ENCODE measurements at regions not wholly inside any gene's neighbourhood (a gene's known extent, or its start where the extent isn't known, plus 50 kb on each side); places are given as distances from the start of the nearest gene placed in this dataset.
A peak's percentile ranks its signal among the peaks of the same experiment; 100 is the strongest.

DNA sequence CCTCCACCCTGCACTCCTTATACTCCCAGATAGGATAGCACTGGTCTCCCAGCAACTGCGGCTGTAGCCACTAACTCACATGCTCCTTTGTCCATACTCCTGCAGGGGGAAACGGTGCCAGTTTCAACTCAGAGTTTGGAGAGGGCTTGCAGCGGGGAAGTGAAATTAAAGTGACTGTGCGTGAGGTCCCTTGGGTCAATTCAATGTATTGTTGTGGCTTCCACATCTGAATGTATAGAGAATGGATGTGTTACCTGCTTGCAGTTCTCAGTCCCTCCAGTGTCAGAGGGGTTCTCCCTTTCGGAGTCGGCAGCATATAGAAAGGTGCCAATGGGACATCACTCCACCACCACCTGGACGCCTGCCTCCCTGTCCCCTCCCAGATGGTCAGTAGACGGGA, 93.6 kb upstream of the CNKSR3 start:
- TF ChIP-seq CTCF (IDR thresholded peaks at IDR 0.05; ENCODE audit: extremely low read depth, low read depth, low read length) = no peak
- Histone ChIP-seq H2AFZ (ENCODE audit: low read length) (no peak overlapping the region), H4K20me1 (ENCODE audit: insufficient read depth, low read length) (no peaks in the 10 kb centered on the region), H3K9me3 (ENCODE audit: low read depth, low read length) (no peaks in the 10 kb centered on the region), H3K36me3 (ENCODE audit: insufficient read depth, low read length) (no peaks in the 10 kb centered on the region), H3K4me3 (ENCODE audit: insufficient read depth, low read length) (no peak overlapping the region), H3K4me2 (ENCODE audit: insufficient read depth, low read length) (no peak overlapping the region), H3K79me2 (ENCODE audit: insufficient read depth, low read length) (no peaks in the 10 kb centered on the region), H3K27ac (ENCODE audit: low read depth, low read length) (no peak overlapping the region), H3K4me1 (ENCODE audit: insufficient read depth, low read length) (peaks cover 11% of the 10 kb centered on the region), H3K27me3 (ENCODE audit: insufficient read depth, low read length) (peaks cover 13% of the 10 kb centered on the region)
- no peak for DNase-seq (ENCODE audit: insufficient read length, low spot score, missing footprints)

GRCh38 chr6:154605178-154605881, 94.8 kb upstream of the CNKSR3 start:
- no peak overlapping the region for H2AFZ ChIP-seq (ENCODE audit: low read length)
- no peaks in the 10 kb centered on the region for H3K36me3 ChIP-seq (ENCODE audit: insufficient read depth, low read length)
- H3K9me3 ChIP-seq (ENCODE audit: low read depth, low read length) = no peaks in the 10 kb centered on the region
- DNase-seq (ENCODE audit: insufficient read length, low spot score, missing footprints) = no peak
- no peaks in the 10 kb centered on the region for H4K20me1 ChIP-seq (ENCODE audit: insufficient read depth, low read length)
- H3K4me2 ChIP-seq (ENCODE audit: insufficient read depth, low read length) = no peak overlapping the region
- peaks cover 13% of the 10 kb centered on the region for H3K27me3 ChIP-seq (ENCODE audit: insufficient read depth, low read length)
- no peak overlapping the region for H3K4me3 ChIP-seq (ENCODE audit: insufficient read depth, low read length)
- peaks cover 11% of the 10 kb centered on the region for H3K4me1 ChIP-seq (ENCODE audit: insufficient read depth, low read length)
- no peak overlapping the region for H3K27ac ChIP-seq (ENCODE audit: low read depth, low read length)
- H3K79me2 ChIP-seq (ENCODE audit: insufficient read depth, low read length) = no peaks in the 10 kb centered on the region
- no peak for TF ChIP-seq CTCF (IDR thresholded peaks at IDR 0.05; ENCODE audit: extremely low read depth, low read depth, low read length)

DNA sequence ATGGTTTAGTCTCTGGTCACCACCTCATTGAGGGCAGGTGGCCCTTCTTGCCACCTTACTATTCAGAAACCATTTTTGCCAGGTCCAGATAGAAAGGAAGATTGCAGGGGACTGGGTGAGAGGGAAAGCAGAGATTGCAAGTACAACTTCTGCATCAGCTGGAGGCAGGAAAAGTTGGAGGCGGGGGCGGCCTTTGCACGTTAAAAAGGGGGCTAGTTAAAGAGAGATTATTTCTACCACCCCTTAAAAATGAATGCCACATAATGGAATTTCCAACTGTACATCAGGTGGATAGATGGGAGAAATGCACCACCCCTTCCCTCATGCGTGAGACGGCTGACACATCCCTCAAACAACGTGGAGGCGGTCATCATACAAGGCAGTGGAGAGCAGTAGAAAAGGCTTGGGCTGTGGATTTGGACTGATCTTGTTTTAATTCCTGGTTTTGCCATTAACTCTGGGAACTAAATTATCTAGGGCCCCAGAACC, 95.4 kb upstream of the CNKSR3 start:
- H3K36me3 ChIP-seq (ENCODE audit: insufficient read depth, low read length) = no peaks in the 10 kb centered on the region
- no peak overlapping the region for H2AFZ ChIP-seq (ENCODE audit: low read length)
- no peaks in the 10 kb centered on the region for H4K20me1 ChIP-seq (ENCODE audit: insufficient read depth, low read length)
- peak; percentile 41 for DNase-seq (ENCODE audit: insufficient read length, low spot score, missing footprints)
- peaks cover 11% of the 10 kb centered on the region for H3K4me1 ChIP-seq (ENCODE audit: insufficient read depth, low read length)
- no peaks in the 10 kb centered on the region for H3K9me3 ChIP-seq (ENCODE audit: low read depth, low read length)
- H3K27ac ChIP-seq (ENCODE audit: low read depth, low read length) = no peak overlapping the region
- no peak overlapping the region for H3K4me3 ChIP-seq (ENCODE audit: insufficient read depth, low read length)
- peaks cover 11% of the 10 kb centered on the region for H3K27me3 ChIP-seq (ENCODE audit: insufficient read depth, low read length)
- H3K79me2 ChIP-seq (ENCODE audit: insufficient read depth, low read length) = no peaks in the 10 kb centered on the region
- H3K4me2 ChIP-seq (ENCODE audit: insufficient read depth, low read length) = no peak overlapping the region
- no peak for TF ChIP-seq CTCF (IDR thresholded peaks at IDR 0.05; ENCODE audit: extremely low read depth, low read depth, low read length)

DNA sequence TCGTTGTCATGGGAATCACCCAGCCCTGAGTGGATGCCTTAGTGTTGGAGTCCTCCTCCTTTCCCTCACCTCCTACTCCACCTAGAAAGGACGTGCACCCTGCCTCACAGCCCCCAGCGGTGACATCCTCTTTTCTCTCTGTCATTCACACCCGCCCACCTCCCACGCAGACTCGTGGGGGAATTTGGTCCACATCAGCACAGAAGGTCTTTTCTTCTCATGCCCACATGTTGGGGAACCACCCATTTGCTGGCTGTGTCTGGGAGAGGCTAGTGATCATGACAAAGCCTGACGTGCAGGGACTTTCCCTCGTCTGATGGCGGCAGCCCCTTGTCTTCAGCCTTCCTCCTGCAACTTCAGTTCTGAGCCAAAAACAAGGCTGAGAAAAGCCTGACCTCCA, 96.0 kb upstream of the CNKSR3 start:
- Histone ChIP-seq H3K9me3 (ENCODE audit: low read depth, low read length) (no peaks in the 10 kb centered on the region), H3K27me3 (ENCODE audit: insufficient read depth, low read length) (peaks cover 11% of the 10 kb centered on the region), H3K27ac (ENCODE audit: low read depth, low read length) (no peak overlapping the region), H3K4me1 (ENCODE audit: insufficient read depth, low read length) (peaks cover 11% of the 10 kb centered on the region), H3K36me3 (ENCODE audit: insufficient read depth, low read length) (no peaks in the 10 kb centered on the region), H4K20me1 (ENCODE audit: insufficient read depth, low read length) (no peaks in the 10 kb centered on the region), H2AFZ (ENCODE audit: low read length) (no peak overlapping the region), H3K4me3 (ENCODE audit: insufficient read depth, low read length) (no peak overlapping the region), H3K4me2 (ENCODE audit: insufficient read depth, low read length) (no peak overlapping the region), H3K79me2 (ENCODE audit: insufficient read depth, low read length) (no peaks in the 10 kb centered on the region)
- no peak for DNase-seq (ENCODE audit: insufficient read length, low spot score, missing footprints)
- no peak for TF ChIP-seq CTCF (IDR thresholded peaks at IDR 0.05; ENCODE audit: extremely low read depth, low read depth, low read length)
